Aorta (tissue), 5 donors: ENCODE measurements at regions not wholly inside any gene's neighbourhood (a gene's known extent, or its start where the extent isn't known, plus 50 kb on each side); places are given as distances from the start of the nearest gene placed in this dataset.
A peak's percentile ranks its signal among the peaks of the same experiment; 100 is the strongest.
"Not testable (repeated sequence)": the region's sequence is repeated elsewhere in the genome, so short reads cannot be mapped to it uniquely, and the experiment has no call there.

Source experiments
- ATAC-seq: fragments of 200-7000 bp; cut with Tn5 transposase; one replicate; pipeline ENCODE4 v1.9.1; 2022; ENCODE audit warnings: moderate library complexity; ENCODE audit not compliant: low FRiP score
- DNase-seq, 2 donors: peaks; one replicate each; pipeline ENCODE4 v3.0.0-alpha.2; 2020
- H3K27ac ChIP-seq, 2 donors: one replicate each; pipeline ENCODE4 v1.5.1; 2013; ENCODE audit warnings: low read length in 2 of 2, mild to moderate bottlenecking in 2 of 2, moderate library complexity in 2 of 2, control low read depth in 1 of 2, inconsistent platforms in 1 of 2, low read depth in 1 of 2
- H3K27me3 ChIP-seq, 2 donors: one replicate each; pipeline ENCODE4 v1.6.1; 2013; ENCODE audit warnings: control low read depth in 1 of 2, low read length in 1 of 2, mild to moderate bottlenecking in 1 of 2, moderate library complexity in 1 of 2; ENCODE audit not compliant: insufficient read depth in 2 of 2, control insufficient read depth in 1 of 2
- H3K36me3 ChIP-seq, 2 donors: one replicate each; pipeline ENCODE4 v1.6.1; 2013; ENCODE audit warnings: control low read depth in 1 of 2, low read length in 1 of 2, mild to moderate bottlenecking in 1 of 2; ENCODE audit not compliant: insufficient read depth in 2 of 2, control insufficient read depth in 1 of 2
- H3K4me1 ChIP-seq, 2 donors: one replicate each; pipeline ENCODE4 v1.6.1; 2013; ENCODE audit warnings: low read length in 2 of 2, control low read depth in 1 of 2, mild to moderate bottlenecking in 1 of 2, moderate library complexity in 1 of 2; ENCODE audit not compliant: insufficient read depth in 2 of 2, control insufficient read depth in 1 of 2
- H3K4me3 ChIP-seq, 2 donors: one replicate each; pipeline ENCODE4 v1.5.1; 2013; ENCODE audit warnings: low read length in 2 of 2, control low read depth in 1 of 2, mild to moderate bottlenecking in 1 of 2
- H3K9me3 ChIP-seq: one replicate; pipeline ENCODE4 v1.6.1; 2013; ENCODE audit warnings: mild to moderate bottlenecking, low read length; ENCODE audit not compliant: control insufficient read depth
- WGBS, 2 donors: extraction: QIAGEN DNeasy Blood & Tissue Kit; methylation state at CpG; one replicate each; pipeline ENCODE4 v1.1.7; 2013; 5-methylcytosine and 5-hydroxymethylcytosine counted together
- intact Hi-C, 2 donors: fragments of 100-400 bp; cut with DNase I; formaldehyde crosslinking; loops; one replicate each; pipeline versions ENCODE4 v1.14.2 to v1.15.0; 2022
- donor health status: healthy with polysubstance abuse.
- donor health status: Bipolar disorder and iron deficiency.
- donor health status: DM: no; HTN: no; CAD: no.
- donor health status: DM: no; HTN: no; CAD: no.
- donor health status: DM: yes; HTN: yes; CAD: no.

DNA sequence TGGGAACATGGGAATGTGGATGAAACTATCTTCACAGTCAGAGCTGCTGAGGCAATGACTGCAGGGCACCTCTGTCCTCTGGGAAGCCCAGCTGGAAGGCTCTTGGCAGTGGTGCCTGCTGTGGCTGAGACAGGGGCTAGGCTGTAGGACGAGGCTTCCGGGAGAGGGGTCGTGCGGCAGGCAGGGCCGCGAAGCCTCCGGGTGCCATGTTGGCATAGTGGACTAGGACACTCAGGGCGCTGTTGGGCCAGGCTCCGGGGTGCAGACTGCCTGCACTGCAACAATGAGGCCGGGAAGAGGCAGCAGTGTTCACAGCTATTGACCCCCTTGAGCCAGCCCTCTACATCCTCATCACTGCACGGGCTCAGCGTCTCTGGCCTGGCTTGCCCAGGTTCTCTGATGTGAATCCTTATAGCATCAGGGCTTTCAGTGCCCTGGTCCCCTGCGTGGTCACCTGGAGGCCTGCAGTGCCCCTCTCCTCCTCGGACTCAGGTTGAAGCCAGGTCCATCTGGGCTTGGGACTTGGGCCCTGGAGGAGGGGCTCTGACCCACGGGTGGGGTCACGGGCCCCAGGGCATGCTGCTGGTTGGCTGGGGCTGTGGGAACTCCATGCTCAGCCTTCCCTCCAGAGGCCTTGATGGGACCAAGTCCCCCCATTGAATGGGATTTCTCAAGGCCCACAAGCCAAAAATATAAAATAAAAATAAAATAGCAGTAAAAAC is 91.6 kb downstream of the TNFRSF13B start:
- Histone ChIP-seq H3K27me3 (no peaks in the 10 kb centered on the region), H3K27ac (no peak overlapping the region), H3K4me3 (no peak overlapping the region), H3K4me1 (no peaks in the 10 kb centered on the region), H3K36me3 (no peaks in the 10 kb centered on the region), H3K9me3 (no peaks in the 10 kb centered on the region)
- intact Hi-C loops = no loop called here
- ATAC-seq = no peak
- no peak for DNase-seq
- WGBS, 2 donors = 93 to 98% methylated on average over 14 to 16 of the region's 16 CpGs

DNA sequence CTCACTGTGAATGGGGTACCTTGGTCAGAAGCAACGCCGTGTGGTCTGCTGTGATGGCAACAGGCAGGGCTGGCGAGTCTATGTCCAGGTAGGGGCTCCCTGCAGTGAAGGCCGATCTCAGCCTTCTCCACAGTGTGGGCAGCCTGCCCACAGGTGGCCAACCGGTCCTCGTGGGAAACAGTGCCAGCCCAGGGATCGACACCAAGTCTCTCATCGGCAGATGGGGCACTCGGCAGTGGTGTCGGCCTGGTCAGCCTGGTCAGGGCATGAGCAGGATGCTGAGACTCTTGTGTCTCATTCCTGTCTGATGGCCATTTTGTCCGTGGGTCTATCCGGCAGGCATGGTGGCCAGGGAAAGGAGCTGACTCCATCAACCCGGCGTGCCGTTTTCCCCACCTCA is 92.2 kb downstream of the TNFRSF13B start:
- DNase-seq (no peak), ATAC-seq (no peak)
- Histone ChIP-seq H3K36me3 (no peaks in the 10 kb centered on the region), H3K4me3 (no peak overlapping the region), H3K9me3 (no peaks in the 10 kb centered on the region), H3K27ac (no peak overlapping the region), H3K27me3 (no peaks in the 10 kb centered on the region), H3K4me1 (no peaks in the 10 kb centered on the region)
- intact Hi-C loops = no loop called here
- 95 to 97% methylated on average over 15 of the region's 15 CpGs for WGBS, 2 donors

DNA sequence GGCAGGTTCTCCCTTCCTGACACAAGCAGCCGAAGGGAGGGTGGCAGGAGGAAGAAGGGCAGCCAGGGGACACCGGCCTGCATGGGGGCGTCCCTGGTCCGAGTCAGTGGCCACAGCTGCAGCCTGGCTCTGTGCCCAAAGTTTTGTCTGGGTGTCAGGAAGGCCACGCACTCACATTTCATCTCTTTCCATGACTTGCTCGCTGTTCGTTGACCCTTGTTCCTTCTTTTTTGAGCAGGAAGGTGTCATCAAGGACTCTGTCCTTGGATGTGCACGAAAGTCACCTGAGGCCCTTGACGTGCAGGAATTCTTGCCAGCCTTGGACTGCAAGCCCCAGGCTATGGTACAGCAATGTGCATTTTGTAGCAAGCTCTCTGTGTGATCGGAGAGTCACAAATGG is 93.3 kb downstream of the TNFRSF13B start:
- no peaks in the 10 kb centered on the region for H3K27me3 ChIP-seq
- DNase-seq (no peak), ATAC-seq (no peak)
- no peaks in the 10 kb centered on the region for H3K9me3 ChIP-seq
- no peak overlapping the region for H3K27ac ChIP-seq
- no peaks in the 10 kb centered on the region for H3K4me1 ChIP-seq
- intact Hi-C loops = no loop called here
- no peaks in the 10 kb centered on the region for H3K36me3 ChIP-seq
- WGBS, 2 donors = 74 to 92% methylated on average over 10 of the region's 10 CpGs
- no peak overlapping the region for H3K4me3 ChIP-seq

DNA sequence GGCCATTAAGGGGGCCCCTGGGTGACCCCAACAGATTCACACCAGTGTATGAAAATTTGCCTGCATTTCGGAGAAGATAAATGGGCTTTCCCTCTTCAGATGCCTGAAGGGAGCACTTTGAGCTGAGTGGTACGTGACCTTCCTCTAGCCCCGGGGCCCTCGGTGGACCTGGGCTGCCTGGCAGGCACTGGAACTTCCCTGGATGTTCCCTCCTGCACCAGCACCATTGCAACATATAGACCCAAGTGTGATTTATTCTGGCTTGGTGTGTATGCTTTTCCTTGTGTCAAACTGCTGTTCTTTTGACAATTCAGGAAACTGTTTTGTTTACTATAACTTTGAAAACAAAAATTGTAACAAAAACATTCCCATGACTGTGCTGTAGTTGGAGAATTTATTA is 93.8 kb downstream of the TNFRSF13B start:
- no peaks in the 10 kb centered on the region for H3K36me3 ChIP-seq
- no peaks in the 10 kb centered on the region for H3K9me3 ChIP-seq
- intact Hi-C loops = no loop called here
- WGBS, 2 donors = 88 to 93% methylated on average over 4 of the region's 4 CpGs
- H3K4me1 ChIP-seq = no peaks in the 10 kb centered on the region
- no peaks in the 10 kb centered on the region for H3K27me3 ChIP-seq
- no peak overlapping the region for H3K27ac ChIP-seq
- DNase-seq (no peak), ATAC-seq (no peak)
- no peak overlapping the region for H3K4me3 ChIP-seq

DNA sequence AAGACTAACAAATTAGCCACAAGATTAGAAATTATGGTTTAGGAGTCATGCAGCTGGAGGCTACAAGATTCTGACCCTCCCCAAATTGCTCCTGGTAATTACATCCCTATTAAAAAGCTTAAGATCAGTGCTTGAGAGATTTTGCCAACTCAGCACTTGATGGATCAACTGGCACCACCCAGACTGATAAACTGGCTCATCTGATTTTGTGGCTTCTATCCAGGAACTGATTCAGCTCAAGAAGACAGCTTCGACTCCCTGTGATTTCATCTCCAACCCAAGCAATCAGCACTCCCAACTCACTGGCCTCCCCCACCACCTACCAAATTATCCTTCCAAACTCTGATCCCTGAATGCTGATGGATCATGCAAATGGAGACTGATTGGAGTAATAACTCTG is 94.8 kb downstream of the TNFRSF13B start:
- H3K27me3 ChIP-seq = no peaks in the 10 kb centered on the region
- no peaks in the 10 kb centered on the region for H3K9me3 ChIP-seq
- ATAC-seq = no peak
- intact Hi-C loops = no loop called here
- 90 to 93% methylated on average over 1 of the region's 1 CpG for WGBS, 2 donors
- H3K4me3 ChIP-seq = no peak overlapping the region
- H3K27ac ChIP-seq = no peak overlapping the region
- no peaks in the 10 kb centered on the region for H3K4me1 ChIP-seq
- no peak for DNase-seq
- no peaks in the 10 kb centered on the region for H3K36me3 ChIP-seq

DNA sequence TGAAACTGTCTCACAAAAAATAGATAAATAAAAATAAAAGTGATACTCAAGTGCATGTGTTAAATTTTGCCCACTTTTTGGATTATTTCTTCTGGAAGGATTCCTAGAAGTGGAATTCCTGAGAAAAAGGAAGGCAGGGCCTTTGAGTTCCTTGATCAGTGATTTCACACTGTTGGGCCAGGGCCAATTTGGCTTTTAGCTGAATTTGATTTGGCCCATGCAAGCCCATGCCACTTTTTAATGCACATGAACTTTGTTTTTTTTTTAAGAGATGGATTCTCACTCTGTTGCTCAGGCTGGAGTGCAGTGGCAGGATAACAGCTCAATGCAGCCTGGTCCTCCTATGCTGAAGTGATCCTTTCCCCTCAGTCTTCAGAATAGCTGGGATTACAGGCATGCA is 96.3 kb downstream of the TNFRSF13B start:
- no peaks in the 10 kb centered on the region for H3K9me3 ChIP-seq
- intact Hi-C loops = no loop called here

DNA sequence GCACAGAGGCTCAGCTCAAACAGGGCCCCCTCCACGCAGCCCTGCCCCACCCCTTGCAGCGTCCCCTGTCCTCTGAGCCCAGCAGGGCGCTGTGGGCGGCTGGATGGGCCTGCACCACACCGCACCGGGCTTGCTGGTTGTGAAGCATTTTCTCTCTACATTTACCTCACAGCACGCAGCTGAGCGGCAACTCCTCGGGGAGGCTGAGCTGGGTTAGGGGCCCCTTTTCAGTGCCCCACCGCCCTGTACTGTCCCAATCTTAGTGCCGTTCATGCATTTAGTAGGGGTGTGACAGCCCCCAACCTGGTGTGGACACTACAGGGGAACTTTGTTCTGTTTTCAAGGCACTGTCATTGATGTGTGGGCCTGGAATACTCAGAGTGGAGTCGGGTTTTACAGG is 97.7 kb downstream of the TNFRSF13B start:
- 79 to 95% methylated on average over 11 to 12 of the region's 12 CpGs for WGBS, 2 donors
- H3K4me1 ChIP-seq, H3K27me3 ChIP-seq, H3K27ac ChIP-seq, intact Hi-C loops, ATAC-seq, H3K4me3 ChIP-seq, H3K36me3 ChIP-seq, H3K9me3 ChIP-seq: not testable (repeated sequence)
- DNase-seq = peak in 1 of 2 donors; percentile 55

More for the DNA sequence above, 96.3 kb downstream of the TNFRSF13B start:
- H3K27ac ChIP-seq = no peak overlapping the region
- no peak overlapping the region for H3K4me3 ChIP-seq
- ATAC-seq = no peak
- H3K36me3 ChIP-seq = no peaks in the 10 kb centered on the region
- no peaks in the 10 kb centered on the region for H3K27me3 ChIP-seq
- H3K4me1 ChIP-seq = no peaks in the 10 kb centered on the region
- no peak for DNase-seq

DNA sequence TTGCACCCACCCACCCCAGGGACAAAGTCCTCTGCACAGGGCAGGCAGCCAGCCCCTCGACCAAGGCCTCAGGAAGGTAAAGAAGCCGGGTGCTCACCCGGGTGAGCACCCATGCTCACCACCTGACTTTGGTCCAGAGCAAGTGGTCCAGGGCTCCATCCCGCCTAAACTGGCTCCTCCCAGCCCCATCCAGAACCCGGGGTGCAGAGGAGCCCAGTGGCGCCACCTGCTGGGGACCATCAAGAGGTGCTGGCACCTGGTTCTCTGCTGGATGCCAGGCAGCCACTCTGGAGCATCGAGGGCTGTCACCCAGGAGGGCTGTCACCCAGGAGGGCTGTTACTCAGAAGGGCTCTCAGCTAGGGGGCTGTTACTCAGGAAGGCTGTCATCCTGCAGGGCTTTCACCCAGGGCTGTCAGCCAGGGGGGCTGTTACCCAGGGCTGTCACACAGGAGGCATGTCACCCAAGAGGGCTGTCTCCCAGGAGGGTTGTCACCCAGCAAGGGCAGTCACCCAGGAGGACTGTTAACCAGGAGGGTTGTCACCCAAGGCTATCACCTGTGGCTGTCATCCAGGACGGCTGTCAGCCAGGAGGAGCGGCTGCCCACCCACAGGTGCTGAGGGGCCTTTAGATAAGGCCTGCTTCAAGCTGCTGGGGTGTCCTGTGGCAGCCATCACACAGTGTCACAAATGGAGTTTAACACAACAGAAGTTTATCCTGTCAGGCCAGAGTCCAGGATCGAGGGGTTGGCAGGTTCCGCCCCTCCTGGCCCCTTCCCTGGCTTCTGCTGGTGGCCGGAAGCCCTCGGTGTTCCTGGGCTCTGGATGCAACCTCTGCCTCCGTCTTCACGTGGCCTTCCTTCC is 98.5 kb downstream of the TNFRSF13B start:
- 62 to 64% methylated on average over 15 of the region's 15 CpGs for WGBS, 2 donors
- no peaks in the 10 kb centered on the region for H3K4me1 ChIP-seq
- intact Hi-C loops = no loop called here
- no peak overlapping the region for H3K4me3 ChIP-seq
- no peak overlapping the region for H3K27ac ChIP-seq
- no peaks in the 10 kb centered on the region for H3K27me3 ChIP-seq
- peak in 1 of 2 donors; percentile 76 for DNase-seq
- ATAC-seq = no peak
- no peaks in the 10 kb centered on the region for H3K9me3 ChIP-seq
- no peaks in the 10 kb centered on the region for H3K36me3 ChIP-seq
